GM12878 (cell line): ENCODE measurements at regions not wholly inside any gene's neighbourhood (a gene's known extent, or its start where the extent isn't known, plus 50 kb on each side); places are given as distances from the start of the nearest gene placed in this dataset.

Source experiments
- ATAC-seq: fragments of 200-7000 bp; cut with Tn5 transposase; 3 replicates; pipeline ENCODE4 v1.9.1; 2020; ENCODE audit warnings: mild to moderate bottlenecking, moderate library complexity
- BruUV-seq: library from RNA; stranded (reverse); fragments of 400-500 nt; replicated peaks from 2 replicates; lab custom pipeline; 2021; lab: Mats Ljungman, UMichigan
- CTCF ChIA-PET: fragments of 300-600 bp; sonication (Branson Sonifier 250); formaldehyde crosslinking; extraction: SDS; loops from one replicate; lab custom pipeline; 2021; ENCODE audit warnings: inconsistent platforms; lab: Yijun Ruan, JAX
- POLR2A ChIA-PET: fragments of 350-600 bp; formaldehyde crosslinking; extraction: SDS; loops from one replicate; lab custom pipeline; 2021; ENCODE audit warnings: inconsistent platforms; lab: Charles Lee
- RAD21 ChIA-PET: fragments of 300-600 bp; sonication (Branson Sonifier 250); formaldehyde crosslinking; loops from one replicate; lab custom pipeline; 2023; ENCODE audit warnings: antibody characterized with exemption; ENCODE audit not compliant: unreplicated experiment; lab: Charles Lee
- SMC1A ChIA-PET: fragments of 300-600 bp; sonication (Branson Sonifier 250); formaldehyde crosslinking; loops from one replicate; lab custom pipeline; 2023; ENCODE audit not compliant: unreplicated experiment, uncharacterized antibody; lab: Charles Lee
- DNase-seq: peaks from one replicate; pipeline ENCODE4 v3.0.0-alpha.2; 2011; ENCODE audit warnings: low read depth, low spot score
- FAIRE-seq: peaks from 3 replicates; lab custom pipeline; 2011; peaks lifted over from hg19 to GRCh38; lab: Jason Lieb, UNC
- H2AFZ ChIP-seq: 2 replicates; pipeline ENCODE4 v1.6.0; 2011; ENCODE audit warnings: low read depth, low read length, control low read depth; ENCODE audit not compliant: control insufficient read depth
- H3K27ac ChIP-seq: 2 replicates; pipeline ENCODE4 v1.5.1; 2011; ENCODE audit warnings: control low read depth; ENCODE audit not compliant: control insufficient read depth, insufficient read depth
- H3K27me3 ChIP-seq, 2 experiments: replicated peaks in 1 of 2; 2 replicates each; pipeline versions ENCODE4 v1.6.0 to v1.6.1; 2011; ENCODE audit warnings: low read length in 1 of 2; ENCODE audit not compliant: control insufficient read depth in 2 of 2, insufficient read depth in 2 of 2
- H3K36me3 ChIP-seq, 2 experiments: 2 replicates each; pipeline ENCODE4 v1.5.1; 2011; ENCODE audit warnings: low read length in 1 of 2; ENCODE audit not compliant: control insufficient read depth in 2 of 2, insufficient read depth in 2 of 2
- H3K4me1 ChIP-seq: 2 replicates; pipeline ENCODE4 v1.6.1; 2011; ENCODE audit warnings: mild to moderate bottlenecking, low read length, moderate library complexity, mixed read lengths; ENCODE audit not compliant: control insufficient read depth, insufficient read depth
- H3K4me2 ChIP-seq: 2 replicates; pipeline ENCODE4 v1.6.0; 2011; ENCODE audit warnings: control low read depth; ENCODE audit not compliant: control insufficient read depth, insufficient read depth
- H3K4me3 ChIP-seq: fragments of 200-600 bp; sonication (generic); 2 replicates; pipeline ENCODE4 v1.5.1; 2016
- H3K79me2 ChIP-seq: 2 replicates; pipeline ENCODE4 v1.6.0; 2011; ENCODE audit warnings: low read length; ENCODE audit not compliant: control insufficient read depth, insufficient read depth
- H3K9ac ChIP-seq: 2 replicates; pipeline ENCODE4 v1.8.0; 2011; ENCODE audit warnings: low read length, control low read depth, mixed read lengths; ENCODE audit not compliant: control insufficient read depth, insufficient read depth
- H3K9me3 ChIP-seq: replicated peaks from 3 replicates; pipeline ENCODE4 v1.5.1; 2011; ENCODE audit warnings: mild to moderate bottlenecking, low read length; ENCODE audit not compliant: control insufficient read depth, insufficient read depth
- H4K20me1 ChIP-seq: 2 replicates; pipeline ENCODE4 v1.6.0; 2011; ENCODE audit not compliant: control insufficient read depth, insufficient read depth
- CHD2 ChIP-seq: IDR thresholded peaks from 2 replicates; pipeline ENCODE4 v1.6.1; 2011; ENCODE audit warnings: low read depth, low read length, improper control_type of control experiment, borderline replicate concordance
- EGR1 ChIP-seq, 2 experiments: IDR thresholded peaks; 1 replicate in 1 of 2; 2 replicates in 1 of 2; pipeline ENCODE4 v1.6.1; 2011 to 2012; ENCODE audit warnings: low read depth in 2 of 2, low read length in 2 of 2, borderline replicate concordance in 1 of 2, mild to moderate bottlenecking in 1 of 2, moderate library complexity in 1 of 2
- ESRRA ChIP-seq: IDR thresholded peaks from 2 replicates; pipeline ENCODE4 v1.6.1; 2012; ENCODE audit warnings: mild to moderate bottlenecking, low read length, improper control_type of control experiment
- HDGF ChIP-seq: fragments of 450-650 bp; IDR thresholded peaks from 2 replicates; pipeline ENCODE4 v1.6.1; 2016; ENCODE audit warnings: antibody characterized with exemption
- MTA2 ChIP-seq: fragments of 450-650 bp; IDR thresholded peaks from 2 replicates; pipeline ENCODE4 v1.6.1; 2016; ENCODE audit warnings: low read depth, mild to moderate bottlenecking, moderate library complexity
- NFYA ChIP-seq: IDR thresholded peaks from 2 replicates; pipeline ENCODE4 v1.6.1; 2011; ENCODE audit warnings: low read depth, mild to moderate bottlenecking, low read length, improper control_type of control experiment, borderline replicate concordance
- NR2F1 ChIP-seq: fragments of 450-650 bp; conservative IDR thresholded peaks from 2 replicates; pipeline ENCODE4 v1.6.1; 2017; ENCODE audit warnings: mild to moderate bottlenecking
- PML ChIP-seq: IDR thresholded peaks from 2 replicates; pipeline ENCODE4 v1.6.1; 2012; ENCODE audit warnings: low read length, inconsistent platforms
- RFX5 ChIP-seq: IDR thresholded peaks from 2 replicates; pipeline ENCODE4 v1.6.1; 2011; ENCODE audit warnings: low read depth, low read length, improper control_type of control experiment
- SP1 ChIP-seq: IDR thresholded peaks from one replicate; pipeline ENCODE4 v1.6.1; 2011; ENCODE audit warnings: low read depth, low read length
- STAT1 ChIP-seq: fragments of 450-650 bp; conservative IDR thresholded peaks from 2 replicates; pipeline ENCODE4 v1.6.1; 2014; ENCODE audit warnings: antibody characterized with exemption, mild to moderate bottlenecking
- TAF1 ChIP-seq: IDR thresholded peaks from 2 replicates; pipeline ENCODE4 v1.6.1; 2011; ENCODE audit warnings: mild to moderate bottlenecking, low read depth, low read length, borderline replicate concordance
- ZZZ3 ChIP-seq: IDR thresholded peaks from 2 replicates; pipeline ENCODE4 v1.6.1; 2011; ENCODE audit warnings: low read depth; ENCODE audit not compliant: control insufficient read depth, insufficient read length
- WGBS: methylation state at CpG from one replicate; pipeline ENCODE4 v1.1.6; 2016; ENCODE audit warnings: low lambda C conversion rate; ENCODE audit not compliant: insufficient replicate concordance, insufficient coverage; ENCODE audit errors: missing lambda C conversion rate; 5-methylcytosine and 5-hydroxymethylcytosine counted together
- in situ Hi-C: fragments of 300-500 bp; cut with MboI; formaldehyde crosslinking; loops from 9 replicates; pipeline ENCODE4 v1.14.3; 2018; ENCODE audit warnings: mixed read lengths
- intact Hi-C: fragments of 100-400 bp; cut with micrococcal nuclease; formaldehyde crosslinking; loops from one replicate; pipeline ENCODE4 v1.14.2; 2022; ENCODE audit not compliant: unreplicated experiment
- TF ChIP-seq, protein P1 (sequence below): fragments of 450-650 bp; IDR thresholded peaks from 2 replicates; pipeline ENCODE4 v1.6.1; 2017; ENCODE audit warnings: mild to moderate bottlenecking, moderate library complexity
- TF ChIP-seq, protein P2 (sequence below), 3 experiments: IDR thresholded peaks in 2 of 3; conservative IDR thresholded peaks in 1 of 3; 2 replicates each; pipeline ENCODE4 v1.5.1; 2011; ENCODE audit warnings: low read depth in 3 of 3, low read length in 3 of 3, mild to moderate bottlenecking in 3 of 3, control low read depth in 2 of 3, moderate library complexity in 2 of 3, inconsistent platforms in 1 of 3, mixed read lengths in 1 of 3; ENCODE audit not compliant: control insufficient read depth in 2 of 3, insufficient read depth in 1 of 3; ENCODE audit errors: extremely low read depth in 1 of 3
- TF ChIP-seq, protein P3 (sequence below): IDR thresholded peaks from 2 replicates; pipeline ENCODE4 v1.6.1; 2011; ENCODE audit warnings: borderline replicate concordance, low read depth, mild to moderate bottlenecking, moderate library complexity, mixed read lengths, low read length; ENCODE audit not compliant: insufficient read depth; ENCODE audit errors: extremely low read length

DNA sequence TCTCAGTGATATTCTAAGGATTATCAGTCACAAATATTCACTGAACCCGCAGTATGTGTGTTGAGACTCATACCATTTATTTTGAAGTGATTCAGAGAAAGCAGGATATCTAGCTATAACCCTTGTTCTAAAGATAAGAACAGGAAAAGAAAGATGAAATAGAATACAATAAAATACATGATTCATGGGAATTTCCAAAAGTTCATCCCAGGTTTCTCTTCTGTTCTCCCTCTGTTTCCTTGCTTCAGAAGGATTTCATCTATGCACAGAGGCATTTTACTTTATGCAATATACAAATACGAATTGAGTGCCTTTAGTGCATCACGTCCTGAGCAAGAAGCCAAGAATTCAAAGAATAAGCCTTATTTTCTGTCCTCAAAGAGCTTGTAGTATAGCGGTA is 274.4 kb upstream of the GPC6 start:
- ChIA-PET SMC1A (interaction anchor here (1.1 to 1.5 kb wide), 2 partner anchors 36 to 51 kb away, joined by 3 read pairs; no protein-coding TSS in a partner anchor), CTCF (no interaction called here), RAD21 (no interaction called here), POLR2A (no interaction called here)
- TF ChIP-seq, protein P1, sequence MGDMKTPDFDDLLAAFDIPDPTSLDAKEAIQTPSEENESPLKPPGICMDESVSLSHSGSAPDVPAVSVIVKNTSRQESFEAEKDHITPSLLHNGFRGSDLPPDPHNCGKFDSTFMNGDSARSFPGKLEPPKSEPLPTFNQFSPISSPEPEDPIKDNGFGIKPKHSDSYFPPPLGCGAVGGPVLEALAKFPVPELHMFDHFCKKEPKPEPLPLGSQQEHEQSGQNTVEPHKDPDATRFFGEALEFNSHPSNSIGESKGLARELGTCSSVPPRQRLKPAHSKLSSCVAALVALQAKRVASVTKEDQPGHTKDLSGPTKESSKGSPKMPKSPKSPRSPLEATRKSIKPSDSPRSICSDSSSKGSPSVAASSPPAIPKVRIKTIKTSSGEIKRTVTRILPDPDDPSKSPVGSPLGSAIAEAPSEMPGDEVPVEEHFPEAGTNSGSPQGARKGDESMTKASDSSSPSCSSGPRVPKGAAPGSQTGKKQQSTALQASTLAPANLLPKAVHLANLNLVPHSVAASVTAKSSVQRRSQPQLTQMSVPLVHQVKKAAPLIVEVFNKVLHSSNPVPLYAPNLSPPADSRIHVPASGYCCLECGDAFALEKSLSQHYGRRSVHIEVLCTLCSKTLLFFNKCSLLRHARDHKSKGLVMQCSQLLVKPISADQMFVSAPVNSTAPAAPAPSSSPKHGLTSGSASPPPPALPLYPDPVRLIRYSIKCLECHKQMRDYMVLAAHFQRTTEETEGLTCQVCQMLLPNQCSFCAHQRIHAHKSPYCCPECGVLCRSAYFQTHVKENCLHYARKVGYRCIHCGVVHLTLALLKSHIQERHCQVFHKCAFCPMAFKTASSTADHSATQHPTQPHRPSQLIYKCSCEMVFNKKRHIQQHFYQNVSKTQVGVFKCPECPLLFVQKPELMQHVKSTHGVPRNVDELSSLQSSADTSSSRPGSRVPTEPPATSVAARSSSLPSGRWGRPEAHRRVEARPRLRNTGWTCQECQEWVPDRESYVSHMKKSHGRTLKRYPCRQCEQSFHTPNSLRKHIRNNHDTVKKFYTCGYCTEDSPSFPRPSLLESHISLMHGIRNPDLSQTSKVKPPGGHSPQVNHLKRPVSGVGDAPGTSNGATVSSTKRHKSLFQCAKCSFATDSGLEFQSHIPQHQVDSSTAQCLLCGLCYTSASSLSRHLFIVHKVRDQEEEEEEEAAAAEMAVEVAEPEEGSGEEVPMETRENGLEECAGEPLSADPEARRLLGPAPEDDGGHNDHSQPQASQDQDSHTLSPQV, result no peak
- no peak for TF ChIP-seq MTA2
- TF ChIP-seq, protein P2, sequence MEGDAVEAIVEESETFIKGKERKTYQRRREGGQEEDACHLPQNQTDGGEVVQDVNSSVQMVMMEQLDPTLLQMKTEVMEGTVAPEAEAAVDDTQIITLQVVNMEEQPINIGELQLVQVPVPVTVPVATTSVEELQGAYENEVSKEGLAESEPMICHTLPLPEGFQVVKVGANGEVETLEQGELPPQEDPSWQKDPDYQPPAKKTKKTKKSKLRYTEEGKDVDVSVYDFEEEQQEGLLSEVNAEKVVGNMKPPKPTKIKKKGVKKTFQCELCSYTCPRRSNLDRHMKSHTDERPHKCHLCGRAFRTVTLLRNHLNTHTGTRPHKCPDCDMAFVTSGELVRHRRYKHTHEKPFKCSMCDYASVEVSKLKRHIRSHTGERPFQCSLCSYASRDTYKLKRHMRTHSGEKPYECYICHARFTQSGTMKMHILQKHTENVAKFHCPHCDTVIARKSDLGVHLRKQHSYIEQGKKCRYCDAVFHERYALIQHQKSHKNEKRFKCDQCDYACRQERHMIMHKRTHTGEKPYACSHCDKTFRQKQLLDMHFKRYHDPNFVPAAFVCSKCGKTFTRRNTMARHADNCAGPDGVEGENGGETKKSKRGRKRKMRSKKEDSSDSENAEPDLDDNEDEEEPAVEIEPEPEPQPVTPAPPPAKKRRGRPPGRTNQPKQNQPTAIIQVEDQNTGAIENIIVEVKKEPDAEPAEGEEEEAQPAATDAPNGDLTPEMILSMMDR (IDR thresholded peaks at IDR 0.05 in 2 of 3, conservative IDR thresholded peaks at IDR 0.05 in 1 of 3; ENCODE audit: control insufficient read depth in 2 of 3, extremely low read depth in 1 of 3, insufficient read depth in 1 of 3, low read depth in 3 of 3, low read length in 3 of 3), result no peak
- TF ChIP-seq, protein P3, sequence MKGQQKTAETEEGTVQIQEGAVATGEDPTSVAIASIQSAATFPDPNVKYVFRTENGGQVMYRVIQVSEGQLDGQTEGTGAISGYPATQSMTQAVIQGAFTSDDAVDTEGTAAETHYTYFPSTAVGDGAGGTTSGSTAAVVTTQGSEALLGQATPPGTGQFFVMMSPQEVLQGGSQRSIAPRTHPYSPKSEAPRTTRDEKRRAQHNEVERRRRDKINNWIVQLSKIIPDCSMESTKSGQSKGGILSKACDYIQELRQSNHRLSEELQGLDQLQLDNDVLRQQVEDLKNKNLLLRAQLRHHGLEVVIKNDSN, result no peak
- TF ChIP-seq ESRRA, result no peak
- TF ChIP-seq STAT1, result no peak
- TF ChIP-seq ZZZ3, result no peak
- TF ChIP-seq EGR1 (IDR thresholded peaks at IDR 0.05; ENCODE audit: borderline replicate concordance in 1 of 2, low read depth in 2 of 2, low read length in 2 of 2), result no peak
- no peak for TF ChIP-seq CHD2
- TF ChIP-seq NR2F1, result no peak
- no peak for TF ChIP-seq TAF1
- TF ChIP-seq SP1, result no peak
- TF ChIP-seq HDGF, result no peak
- TF ChIP-seq RFX5, result no peak
- no peak for TF ChIP-seq PML
- no peak for TF ChIP-seq NFYA
- DNase-seq, result no peak
- H3K27ac ChIP-seq, result no peak overlapping the region
- H3K4me3 ChIP-seq, result no peak overlapping the region
- no peaks in the 10 kb centered on the region for H3K79me2 ChIP-seq
- in situ Hi-C loops (no loop called here), intact Hi-C loops (no loop called here)
- no peaks in the 10 kb centered on the region for H4K20me1 ChIP-seq
- no peaks in the 10 kb centered on the region for H3K9me3 ChIP-seq
- no peaks in the 10 kb centered on the region for H3K27me3 ChIP-seq
- no peak for ATAC-seq
- no peak overlapping the region for H3K9ac ChIP-seq
- no peak for FAIRE-seq
- H2AFZ ChIP-seq, result no peak overlapping the region
- no peaks in the 10 kb centered on the region for H3K4me1 ChIP-seq
- BruUV-seq, result no TSS peak
- under 1% methylated on average over 4 of the region's 4 CpGs for WGBS
- no peaks in the 10 kb centered on the region for H3K36me3 ChIP-seq
- no peak overlapping the region for H3K4me2 ChIP-seq
